Type B pancreatic cell (in vitro differentiated cells): ENCODE measurements at regions not wholly inside any gene's neighbourhood (a gene's known extent, or its start where the extent isn't known, plus 50 kb on each side); places are given as distances from the start of the nearest gene placed in this dataset.

ENCODE experiments used
- DNase-seq: peaks from one replicate; pipeline ENCODE4 v3.0.0; 2021; ENCODE audit warnings: mixed read lengths; ENCODE audit not compliant: unreplicated experiment; ENCODE audit errors: extremely low spot score
- H3K27ac Mint-ChIP-seq: 2 replicates; pipeline ENCODE4 v1.8.0; 2021; ENCODE audit warnings: mild to moderate bottlenecking, mixed read lengths
- H3K27me3 Mint-ChIP-seq: 2 replicates; pipeline ENCODE4 v1.8.0; 2021; ENCODE audit warnings: mixed read lengths
- H3K36me3 Mint-ChIP-seq: 2 replicates; pipeline ENCODE4 v1.8.0; 2021; ENCODE audit warnings: mixed read lengths
- H3K4me1 Mint-ChIP-seq: one replicate; pipeline ENCODE4 v1.8.0; 2021; ENCODE audit warnings: mixed read lengths; ENCODE audit not compliant: unreplicated experiment
- H3K4me3 Mint-ChIP-seq: 2 replicates; pipeline ENCODE4 v1.8.0; 2021; ENCODE audit warnings: mild to moderate bottlenecking, mixed read lengths
- H3K9me3 Mint-ChIP-seq: 2 replicates; pipeline ENCODE4 v1.8.0; 2021; ENCODE audit warnings: mixed read lengths
- CTCF ChIP-seq: fragments of 200-600 bp; sonication (generic); conservative IDR thresholded peaks from 2 replicates; pipeline ENCODE4 v1.5.0; 2021; ENCODE audit warnings: antibody characterized with exemption, mild to moderate bottlenecking

- peak overlapping the region; percentile 49 for H3K27ac Mint-ChIP-seq
- TF ChIP-seq CTCF = no peak
- H3K36me3 Mint-ChIP-seq = no peaks in the 10 kb centered on the region
- no peak for DNase-seq
- H3K4me1 Mint-ChIP-seq = peaks cover 17% of the 10 kb centered on the region
- H3K4me3 Mint-ChIP-seq = no peak overlapping the region
- no peaks in the 10 kb centered on the region for H3K27me3 Mint-ChIP-seq
- H3K9me3 Mint-ChIP-seq = no peaks in the 10 kb centered on the region
Measured at GRCh38 chr4:143286701-143287571, 49.7 kb upstream of the GAB1 start.
